Liver (tissue), 8 donors: ENCODE measurements at regions not wholly inside any gene's neighbourhood (a gene's known extent, or its start where the extent isn't known, plus 50 kb on each side); places are given as distances from the start of the nearest gene placed in this dataset.

Experiments used
- DNase-seq: peaks from one replicate; pipeline ENCODE4 v3.0.0-alpha.2; 2017; ENCODE audit warnings: low spot score
- H3K27ac ChIP-seq, 2 donors: one replicate each; pipeline ENCODE4 v1.7.0; 2013; ENCODE audit warnings: inconsistent platforms in 2 of 2, low read length in 2 of 2, control low read depth in 1 of 2, low read depth in 1 of 2, mild to moderate bottlenecking in 1 of 2
- H3K27me3 ChIP-seq, 4 donors: one replicate each; pipeline versions ENCODE4 v1.6.1 to v1.7.0; 2013; ENCODE audit warnings: low read length in 3 of 4, inconsistent platforms in 1 of 4, mild to moderate bottlenecking in 1 of 4, moderate library complexity in 1 of 4; ENCODE audit not compliant: control insufficient read depth in 4 of 4, insufficient read depth in 4 of 4
- H3K36me3 ChIP-seq, 4 donors: one replicate each; pipeline versions ENCODE4 v1.6.1 to v1.7.0; 2013; ENCODE audit warnings: low read length in 3 of 4, mild to moderate bottlenecking in 3 of 4, low read depth in 1 of 4, moderate library complexity in 1 of 4; ENCODE audit not compliant: control insufficient read depth in 4 of 4, insufficient read depth in 3 of 4
- H3K4me1 ChIP-seq, 4 donors: one replicate each; pipeline versions ENCODE4 v1.6.1 to v1.7.0; 2013; ENCODE audit warnings: low read length in 3 of 4, mild to moderate bottlenecking in 3 of 4, moderate library complexity in 1 of 4; ENCODE audit not compliant: control insufficient read depth in 4 of 4, insufficient read depth in 4 of 4
- H3K4me3 ChIP-seq, 3 donors: one replicate each; pipeline versions ENCODE4 v1.6.1 to v1.7.0; 2013; ENCODE audit warnings: low read length in 3 of 3, control low read depth in 1 of 3, low read depth in 1 of 3, mild to moderate bottlenecking in 1 of 3
- H3K9ac ChIP-seq, 2 donors: one replicate each; pipeline ENCODE4 v1.7.0; 2013; ENCODE audit warnings: low read length in 2 of 2, mild to moderate bottlenecking in 2 of 2, moderate library complexity in 2 of 2, control low read depth in 1 of 2, low read depth in 1 of 2
- H3K9me3 ChIP-seq, 4 donors: one replicate each; pipeline versions ENCODE4 v1.6.1 to v1.7.0; 2013; ENCODE audit warnings: low read length in 3 of 4; ENCODE audit not compliant: control insufficient read depth in 4 of 4
- ATF3 ChIP-seq: IDR thresholded peaks from 2 replicates; pipeline ENCODE4 v1.6.1; 2016; ENCODE audit warnings: antibody characterized with exemption
- CTCF ChIP-seq: fragments of 150-350 bp; IDR thresholded peaks from 2 replicates; pipeline ENCODE4 v1.5.1; 2017; ENCODE audit warnings: improper control_type of control experiment, low read depth, low read length; ENCODE audit not compliant: missing input control
- EGR1 ChIP-seq, 2 donors: IDR thresholded peaks; 2 replicates each; pipeline ENCODE4 v1.6.1; 2016 to 2018; ENCODE audit warnings: antibody characterized with exemption in 2 of 2, low read depth in 2 of 2
- FOXA1 ChIP-seq: IDR thresholded peaks from 2 replicates; pipeline ENCODE4 v1.6.1; 2016; ENCODE audit warnings: antibody characterized with exemption
- FOXA2 ChIP-seq: IDR thresholded peaks from 2 replicates; pipeline ENCODE4 v1.6.1; 2016; ENCODE audit warnings: antibody characterized with exemption
- GABPA ChIP-seq, 2 donors: IDR thresholded peaks in 1 of 2; conservative IDR thresholded peaks in 1 of 2; 2 replicates each; pipeline ENCODE4 v1.6.1; 2016; ENCODE audit warnings: antibody characterized with exemption in 2 of 2, mild to moderate bottlenecking in 1 of 2, moderate library complexity in 1 of 2
- HNF4A ChIP-seq, 2 donors: conservative IDR thresholded peaks; 2 replicates each; pipeline ENCODE4 v1.6.1; 2016; ENCODE audit warnings: antibody characterized with exemption in 2 of 2, mild to moderate bottlenecking in 2 of 2
- HNF4G ChIP-seq: IDR thresholded peaks from 2 replicates; pipeline ENCODE4 v1.6.1; 2016; ENCODE audit warnings: antibody characterized with exemption
- JUND ChIP-seq, 2 donors: IDR thresholded peaks; 2 replicates each; pipeline ENCODE4 v1.6.1; 2016; ENCODE audit warnings: antibody characterized with exemption in 2 of 2
- NR2F2 ChIP-seq: IDR thresholded peaks from 2 replicates; pipeline ENCODE4 v1.6.1; 2016; ENCODE audit warnings: antibody characterized with exemption
- RAD21 ChIP-seq, 2 donors: IDR thresholded peaks; 2 replicates each; pipeline ENCODE4 v1.6.1; 2016; ENCODE audit warnings: antibody characterized with exemption in 2 of 2, mild to moderate bottlenecking in 2 of 2
- RXRA ChIP-seq, 2 donors: IDR thresholded peaks; 2 replicates each; pipeline ENCODE4 v1.6.1; 2017 to 2018; ENCODE audit warnings: antibody characterized with exemption in 2 of 2, mild to moderate bottlenecking in 1 of 2
- TAF1 ChIP-seq: conservative IDR thresholded peaks from 2 replicates; pipeline ENCODE4 v1.6.1; 2016; ENCODE audit warnings: antibody characterized with exemption, mild to moderate bottlenecking
- YY1 ChIP-seq: IDR thresholded peaks from 2 replicates; pipeline ENCODE4 v1.6.1; 2016; ENCODE audit warnings: antibody characterized with exemption, mild to moderate bottlenecking
- whole genome bisulfite sequencing: extraction: QIAGEN DNeasy Blood & Tissue Kit; methylation state at CpG from one replicate; pipeline ENCODE4 v1.1.7; 2013; 5-methylcytosine and 5-hydroxymethylcytosine counted together
- TF ChIP-seq, protein P1 (sequence below): IDR thresholded peaks from 2 replicates; pipeline ENCODE4 v1.6.1; 2016; ENCODE audit warnings: antibody characterized with exemption
- TF ChIP-seq, protein P2 (sequence below): IDR thresholded peaks from 2 replicates; pipeline ENCODE4 v1.6.1; 2016; ENCODE audit warnings: antibody characterized with exemption
- TF ChIP-seq, protein P3 (sequence below): IDR thresholded peaks from 2 replicates; pipeline ENCODE4 v1.6.1; 2016; ENCODE audit warnings: antibody characterized with exemption, mild to moderate bottlenecking
- donor health status: healthy.
- donor health status: healthy.
- donor health status: healthy.
- donor health status: healthy.
- donor health status: healthy.

GRCh38 chr2:196368546-196369225 is 197.3 kb upstream of the STK17B start:
- no peaks in the 10 kb centered on the region for H3K9me3 ChIP-seq

More at GRCh38 chr2:196368546-196369225, 197.3 kb upstream of the STK17B start:
- 92% methylated on average over 2 of the region's 2 CpGs for WGBS
- H3K27ac ChIP-seq = no peak overlapping the region
- no peaks in the 10 kb centered on the region for H3K36me3 ChIP-seq
- no peak overlapping the region for H3K9ac ChIP-seq
- H3K27me3 ChIP-seq = no peaks in the 10 kb centered on the region
- H3K4me3 ChIP-seq = no peak overlapping the region
- H3K4me1 ChIP-seq = no peaks in the 10 kb centered on the region
- DNase-seq = no peak
- TF ChIP-seq EGR1 (IDR thresholded peaks at IDR 0.05; ENCODE audit: low read depth in 2 of 2) = no peak
- no peak for TF ChIP-seq JUND (IDR thresholded peaks at IDR 0.05)
- TF ChIP-seq FOXA2 = no peak
- TF ChIP-seq HNF4G = no peak
- no peak for TF ChIP-seq GABPA (IDR thresholded peaks at IDR 0.05 in 1 of 2, conservative IDR thresholded peaks at IDR 0.05 in 1 of 2)
- no peak for TF ChIP-seq TAF1
- TF ChIP-seq HNF4A (conservative IDR thresholded peaks at IDR 0.05) = no peak
- no peak for TF ChIP-seq YY1
- TF ChIP-seq RAD21 (IDR thresholded peaks at IDR 0.05) = no peak
- no peak for TF ChIP-seq FOXA1
- no peak for TF ChIP-seq CTCF
- TF ChIP-seq ATF3 = no peak
- no peak for TF ChIP-seq NR2F2
- TF ChIP-seq, protein P1, sequence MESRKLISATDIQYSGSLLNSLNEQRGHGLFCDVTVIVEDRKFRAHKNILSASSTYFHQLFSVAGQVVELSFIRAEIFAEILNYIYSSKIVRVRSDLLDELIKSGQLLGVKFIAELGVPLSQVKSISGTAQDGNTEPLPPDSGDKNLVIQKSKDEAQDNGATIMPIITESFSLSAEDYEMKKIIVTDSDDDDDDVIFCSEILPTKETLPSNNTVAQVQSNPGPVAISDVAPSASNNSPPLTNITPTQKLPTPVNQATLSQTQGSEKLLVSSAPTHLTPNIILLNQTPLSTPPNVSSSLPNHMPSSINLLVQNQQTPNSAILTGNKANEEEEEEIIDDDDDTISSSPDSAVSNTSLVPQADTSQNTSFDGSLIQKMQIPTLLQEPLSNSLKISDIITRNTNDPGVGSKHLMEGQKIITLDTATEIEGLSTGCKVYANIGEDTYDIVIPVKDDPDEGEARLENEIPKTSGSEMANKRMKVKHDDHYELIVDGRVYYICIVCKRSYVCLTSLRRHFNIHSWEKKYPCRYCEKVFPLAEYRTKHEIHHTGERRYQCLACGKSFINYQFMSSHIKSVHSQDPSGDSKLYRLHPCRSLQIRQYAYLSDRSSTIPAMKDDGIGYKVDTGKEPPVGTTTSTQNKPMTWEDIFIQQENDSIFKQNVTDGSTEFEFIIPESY = no peak
- TF ChIP-seq, protein P2, sequence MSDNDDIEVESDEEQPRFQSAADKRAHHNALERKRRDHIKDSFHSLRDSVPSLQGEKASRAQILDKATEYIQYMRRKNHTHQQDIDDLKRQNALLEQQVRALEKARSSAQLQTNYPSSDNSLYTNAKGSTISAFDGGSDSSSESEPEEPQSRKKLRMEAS = no peak
- TF ChIP-seq, protein P3, sequence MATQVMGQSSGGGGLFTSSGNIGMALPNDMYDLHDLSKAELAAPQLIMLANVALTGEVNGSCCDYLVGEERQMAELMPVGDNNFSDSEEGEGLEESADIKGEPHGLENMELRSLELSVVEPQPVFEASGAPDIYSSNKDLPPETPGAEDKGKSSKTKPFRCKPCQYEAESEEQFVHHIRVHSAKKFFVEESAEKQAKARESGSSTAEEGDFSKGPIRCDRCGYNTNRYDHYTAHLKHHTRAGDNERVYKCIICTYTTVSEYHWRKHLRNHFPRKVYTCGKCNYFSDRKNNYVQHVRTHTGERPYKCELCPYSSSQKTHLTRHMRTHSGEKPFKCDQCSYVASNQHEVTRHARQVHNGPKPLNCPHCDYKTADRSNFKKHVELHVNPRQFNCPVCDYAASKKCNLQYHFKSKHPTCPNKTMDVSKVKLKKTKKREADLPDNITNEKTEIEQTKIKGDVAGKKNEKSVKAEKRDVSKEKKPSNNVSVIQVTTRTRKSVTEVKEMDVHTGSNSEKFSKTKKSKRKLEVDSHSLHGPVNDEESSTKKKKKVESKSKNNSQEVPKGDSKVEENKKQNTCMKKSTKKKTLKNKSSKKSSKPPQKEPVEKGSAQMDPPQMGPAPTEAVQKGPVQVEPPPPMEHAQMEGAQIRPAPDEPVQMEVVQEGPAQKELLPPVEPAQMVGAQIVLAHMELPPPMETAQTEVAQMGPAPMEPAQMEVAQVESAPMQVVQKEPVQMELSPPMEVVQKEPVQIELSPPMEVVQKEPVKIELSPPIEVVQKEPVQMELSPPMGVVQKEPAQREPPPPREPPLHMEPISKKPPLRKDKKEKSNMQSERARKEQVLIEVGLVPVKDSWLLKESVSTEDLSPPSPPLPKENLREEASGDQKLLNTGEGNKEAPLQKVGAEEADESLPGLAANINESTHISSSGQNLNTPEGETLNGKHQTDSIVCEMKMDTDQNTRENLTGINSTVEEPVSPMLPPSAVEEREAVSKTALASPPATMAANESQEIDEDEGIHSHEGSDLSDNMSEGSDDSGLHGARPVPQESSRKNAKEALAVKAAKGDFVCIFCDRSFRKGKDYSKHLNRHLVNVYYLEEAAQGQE = no peak
- TF ChIP-seq RXRA (IDR thresholded peaks at IDR 0.05) = no peak
